Stimulated activated CD4-positive, alpha-beta T cell treated with anti-CD3 and anti-CD28 coated beads, Interleukin-1b, Interleukin-23, amount 100 ng/mL, for 48 hours (primary cell): ENCODE measurements at regions not wholly inside any gene's neighbourhood (a gene's known extent, or its start where the extent isn't known, plus 50 kb on each side); places are given as distances from the start of the nearest gene placed in this dataset.

Experiments used
- DNase-seq: peaks from one replicate; pipeline ENCODE4 v3.0.0-alpha.2; 2020

DNA sequence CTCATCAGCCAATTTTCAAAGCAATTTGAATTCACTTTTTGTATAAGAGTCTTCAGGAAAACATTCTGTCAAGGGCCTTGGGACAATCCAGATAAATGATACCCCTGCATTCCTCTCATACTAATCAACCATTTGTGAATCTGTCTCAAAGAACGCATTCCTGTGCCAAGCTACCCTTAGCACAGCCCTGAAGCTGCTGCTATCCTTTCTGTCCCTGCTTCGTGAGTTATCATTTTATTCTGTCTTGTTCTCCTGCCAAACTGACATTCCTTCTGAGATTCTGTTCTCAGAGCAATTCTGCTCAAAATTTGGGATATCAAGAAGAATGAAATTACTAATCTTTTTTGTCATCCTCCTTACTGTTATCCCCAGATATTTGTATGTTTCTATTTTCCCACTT lies 213.9 kb upstream of the STXBP5 start:
- DNase-seq = no peak

DNA sequence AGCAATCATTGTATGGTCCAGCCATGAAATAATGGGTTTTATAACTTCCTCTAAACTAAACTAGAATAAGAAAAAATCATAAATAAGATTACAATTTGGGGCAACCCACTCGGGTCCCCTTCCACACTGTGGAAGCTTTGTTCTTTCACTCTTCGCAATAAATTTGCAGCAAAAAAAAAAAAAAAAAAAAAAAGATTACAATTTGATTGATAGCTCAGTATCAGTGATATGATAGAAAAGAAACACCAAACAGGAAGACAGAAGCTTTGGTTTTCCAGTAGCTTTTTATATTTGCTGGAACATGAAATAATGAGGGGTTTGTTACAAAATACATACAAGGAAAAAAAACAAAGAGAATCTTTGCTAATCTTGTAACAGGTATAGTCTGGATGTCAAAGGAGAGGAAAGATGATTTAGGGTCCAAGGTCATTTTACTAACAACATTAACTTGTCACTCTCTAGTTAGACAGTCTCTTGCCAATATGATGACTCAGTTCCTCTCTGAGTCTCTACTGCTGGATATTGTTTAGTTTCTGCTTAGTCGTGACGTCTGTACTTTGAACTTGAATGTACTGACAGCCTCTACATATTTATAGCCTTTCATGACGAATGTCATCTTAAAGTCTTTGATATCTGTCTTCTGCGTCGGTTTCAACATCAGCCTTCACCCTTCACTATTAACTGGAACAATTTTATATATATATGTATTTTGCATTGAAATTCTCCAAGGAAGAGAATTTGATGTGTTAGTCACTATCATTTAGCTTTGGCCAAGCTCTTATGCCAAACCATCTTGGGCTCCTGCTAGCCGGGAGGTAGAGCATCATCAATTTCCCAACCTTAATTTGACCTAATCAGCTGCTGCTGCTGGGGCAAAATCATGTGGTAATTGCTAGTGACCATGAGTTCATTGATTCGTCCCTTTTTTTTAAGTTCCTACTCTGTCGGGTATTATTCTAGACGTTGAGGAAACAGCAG lies 213.1 kb upstream of the STXBP5 start:
- DNase-seq = no peak

DNA sequence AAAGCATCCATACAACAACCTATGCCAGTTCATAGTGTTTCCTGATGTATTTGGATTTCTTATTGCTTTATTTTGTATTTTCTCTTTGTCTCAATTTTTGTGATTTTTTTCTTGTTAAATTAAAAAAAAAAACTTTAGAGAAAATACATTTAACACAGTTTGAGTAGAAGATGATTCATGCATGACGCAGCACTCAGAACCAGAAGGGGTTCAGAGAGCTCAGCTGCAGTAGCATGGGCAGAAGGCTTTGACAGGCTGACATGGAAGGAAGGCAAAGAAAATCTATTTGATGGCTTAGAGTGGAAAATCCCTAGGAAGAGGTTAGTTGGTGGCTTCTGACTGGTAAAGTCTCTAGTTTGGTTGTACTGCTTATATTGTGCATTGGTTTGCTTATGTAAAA lies 207.2 kb upstream of the STXBP5 start:
- no peak for DNase-seq

DNA sequence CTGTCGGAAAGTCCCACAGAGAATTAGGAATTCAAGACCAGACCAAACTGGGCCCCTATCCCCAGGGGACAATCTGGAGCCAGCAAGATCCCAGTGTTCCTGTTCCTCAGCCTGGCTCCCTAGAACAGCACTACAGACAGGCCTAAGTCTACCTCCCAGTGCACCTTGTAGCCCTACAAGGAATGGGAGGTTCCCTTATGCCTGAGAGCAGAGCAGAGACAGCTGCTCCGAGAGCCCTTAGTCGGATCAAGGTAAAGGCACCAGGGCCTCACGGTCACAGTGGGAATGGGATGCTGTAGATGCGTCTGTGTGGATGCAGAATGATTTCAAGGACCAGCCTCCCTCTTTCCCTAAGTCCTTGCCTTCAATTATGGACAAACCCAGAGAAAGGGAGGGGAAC lies 204.5 kb upstream of the STXBP5 start:
- DNase-seq = no peak

DNA sequence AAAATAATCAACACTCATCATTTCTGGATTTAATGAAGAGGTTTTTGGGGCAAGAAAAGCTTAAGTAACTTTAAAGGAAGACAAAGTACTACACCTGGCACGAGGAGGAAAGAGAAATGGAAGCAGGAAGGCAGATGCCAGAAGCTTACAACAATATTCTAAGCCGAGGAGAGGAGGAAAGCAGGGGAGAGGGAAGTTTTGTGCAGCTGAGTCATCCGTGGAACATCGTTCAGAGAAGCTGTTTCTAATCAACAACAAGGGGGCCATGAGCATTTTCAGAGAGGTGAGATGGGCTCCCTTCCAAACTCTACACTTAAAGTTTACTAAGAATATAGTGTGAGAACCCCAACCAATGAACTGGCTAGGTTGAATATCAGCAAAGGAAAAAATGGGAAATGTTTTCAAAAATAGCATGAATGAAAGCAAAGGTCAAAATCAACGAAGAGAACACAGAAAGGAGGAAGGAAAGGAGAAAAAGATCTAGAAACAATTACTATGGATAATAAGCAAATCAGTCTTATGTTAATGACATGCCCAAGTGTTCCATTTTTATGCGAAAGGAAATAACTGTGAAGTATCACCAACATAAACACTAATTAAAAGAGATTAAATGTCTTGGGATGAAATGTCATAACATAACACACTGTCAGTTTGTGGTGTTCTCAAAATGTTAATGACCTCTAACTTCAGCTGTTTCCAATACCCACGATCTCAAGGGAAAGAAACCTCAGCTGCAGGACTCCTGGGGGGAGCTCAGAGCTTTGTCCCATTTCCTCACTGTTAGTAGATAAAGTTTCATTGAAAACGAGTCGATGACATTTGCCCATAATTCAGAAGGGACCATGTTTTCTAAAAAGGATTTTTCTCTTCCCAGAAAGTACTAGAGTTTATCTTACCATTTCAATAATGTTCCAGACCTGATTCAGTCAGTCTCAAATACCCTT lies 203.4 kb upstream of the STXBP5 start:
- no peak for DNase-seq

DNA sequence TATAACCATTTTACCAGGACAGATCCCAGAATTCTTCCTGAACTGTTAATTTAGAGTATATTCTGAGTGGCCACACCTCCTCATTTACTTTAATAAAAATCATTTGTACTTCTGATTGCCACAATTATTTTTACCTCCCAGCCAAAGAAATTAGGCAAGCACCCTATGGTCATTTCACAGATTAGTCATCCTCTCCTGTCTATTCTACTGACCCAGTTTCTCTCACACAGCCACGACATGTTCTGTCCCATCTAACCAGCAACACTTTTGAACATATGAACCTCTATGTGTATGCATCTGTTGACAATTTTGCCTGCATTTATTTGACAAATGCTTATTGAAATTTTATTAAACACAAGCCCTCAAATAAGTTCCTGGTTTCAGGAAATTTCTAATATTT lies 202.6 kb upstream of the STXBP5 start:
- no peak for DNase-seq

DNA sequence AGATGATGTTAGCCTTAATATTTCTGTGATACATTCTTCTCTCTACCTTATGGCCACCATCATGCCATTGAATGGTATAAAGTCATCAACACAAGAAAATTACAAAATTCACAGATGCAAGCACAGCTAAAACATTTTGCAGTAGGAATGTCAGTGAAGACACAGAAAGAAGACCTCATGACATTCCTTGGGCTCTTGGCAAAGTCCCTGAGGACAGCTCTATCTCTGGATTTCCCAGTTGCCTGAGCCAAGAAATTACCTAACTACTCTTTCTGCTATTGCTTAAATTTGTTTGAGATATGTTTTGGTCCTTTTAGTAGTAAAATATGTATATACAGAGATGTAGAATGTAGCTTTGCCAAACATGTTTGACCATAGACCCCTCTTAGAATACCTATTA lies 201.0 kb upstream of the STXBP5 start:
- DNase-seq = no peak

DNA sequence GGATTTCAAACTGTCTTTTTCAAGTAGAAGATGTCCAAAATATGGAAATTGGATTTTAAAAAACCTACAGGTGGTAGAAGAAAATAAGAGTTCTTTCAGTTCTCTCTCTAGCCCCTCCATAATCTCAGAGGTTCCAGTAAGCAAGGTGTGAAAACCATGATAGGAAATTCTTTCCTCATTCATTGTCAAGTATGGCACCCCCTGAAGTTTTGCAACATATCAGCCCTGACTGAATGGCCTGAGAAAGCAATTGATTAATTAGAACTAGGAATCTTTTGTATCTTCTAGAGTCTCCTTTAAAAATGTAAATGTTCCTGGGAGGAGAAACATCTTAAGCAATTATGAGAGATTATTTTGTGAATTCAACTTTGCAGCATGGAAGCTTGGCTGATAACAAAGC lies 198.7 kb upstream of the STXBP5 start:
- no peak for DNase-seq

DNA sequence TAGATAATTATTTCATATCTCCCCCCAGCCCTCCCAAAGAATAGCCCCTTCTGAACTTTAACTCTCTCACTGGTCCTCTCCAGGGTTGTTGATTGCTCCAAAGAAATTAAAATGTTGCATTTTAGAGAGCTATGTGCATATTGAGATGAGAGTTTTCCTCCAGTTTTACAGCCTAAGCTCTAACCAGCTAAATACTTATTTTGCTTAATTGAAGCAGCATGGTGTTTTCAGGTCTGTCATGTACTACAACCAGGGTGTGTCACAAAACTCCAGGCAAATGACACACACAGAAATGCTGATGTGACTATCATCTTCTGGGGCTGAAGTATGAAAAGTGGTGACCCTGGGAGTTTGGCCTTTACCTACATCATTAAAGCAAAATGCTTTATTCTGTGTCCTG lies 196.8 kb upstream of the STXBP5 start:
- DNase-seq = no peak

DNA sequence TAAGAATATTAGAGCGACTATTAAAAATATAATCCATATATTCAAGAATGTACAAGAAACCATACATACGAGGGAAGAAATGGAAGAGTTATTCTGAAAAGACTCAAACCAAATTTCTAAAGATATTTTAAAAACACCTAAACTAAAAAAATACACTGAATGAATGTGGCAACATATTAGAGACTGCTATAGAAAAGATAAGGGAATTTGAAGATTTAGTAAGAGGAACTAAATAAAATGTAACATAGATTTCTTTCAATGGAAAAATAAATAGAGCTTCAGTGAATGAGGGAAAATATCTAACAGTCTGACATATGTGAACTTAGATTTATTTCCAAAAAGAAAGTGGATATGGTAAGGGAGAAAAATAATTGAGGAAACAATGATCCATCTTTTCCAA lies 194.9 kb upstream of the STXBP5 start:
- no peak for DNase-seq

DNA sequence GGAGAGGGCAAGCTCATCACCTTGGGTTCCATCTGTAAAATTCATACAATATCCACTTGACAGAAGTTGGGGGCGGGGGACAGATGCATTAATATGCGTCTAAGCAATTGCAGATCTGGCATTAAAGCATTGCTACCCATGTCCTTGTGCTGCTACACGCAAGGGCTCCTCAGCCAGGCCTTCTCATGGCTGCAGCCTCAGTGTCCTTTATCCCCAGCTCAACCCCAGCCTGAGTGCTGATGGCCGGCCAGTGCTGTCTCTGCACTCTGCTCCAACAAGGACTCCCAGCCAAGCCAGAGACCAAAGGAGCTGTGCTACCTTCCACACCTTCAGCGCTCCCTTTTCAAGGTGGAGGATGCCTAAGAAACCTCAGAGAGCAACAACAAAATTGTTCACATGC lies 188.5 kb upstream of the STXBP5 start:
- DNase-seq = no peak

DNA sequence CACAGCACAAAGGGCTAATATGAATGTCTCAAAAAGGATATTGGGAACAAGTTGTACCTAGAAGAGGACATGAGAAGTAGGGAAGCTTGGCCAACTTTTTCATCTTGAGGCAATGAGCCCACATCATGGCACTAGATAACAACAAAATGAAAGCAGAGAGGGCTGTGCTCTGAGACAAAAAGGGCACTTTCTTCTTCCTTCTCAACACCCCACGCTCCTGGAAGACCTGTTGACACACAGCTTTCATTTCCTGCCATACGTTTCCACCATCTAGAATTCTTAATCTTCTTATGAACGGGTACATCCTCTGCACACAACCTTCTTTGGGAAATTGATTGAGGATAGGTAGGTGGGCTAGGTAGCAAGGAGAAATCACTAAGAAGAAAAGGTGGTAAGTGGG lies 187.8 kb upstream of the STXBP5 start:
- DNase-seq = no peak

DNA sequence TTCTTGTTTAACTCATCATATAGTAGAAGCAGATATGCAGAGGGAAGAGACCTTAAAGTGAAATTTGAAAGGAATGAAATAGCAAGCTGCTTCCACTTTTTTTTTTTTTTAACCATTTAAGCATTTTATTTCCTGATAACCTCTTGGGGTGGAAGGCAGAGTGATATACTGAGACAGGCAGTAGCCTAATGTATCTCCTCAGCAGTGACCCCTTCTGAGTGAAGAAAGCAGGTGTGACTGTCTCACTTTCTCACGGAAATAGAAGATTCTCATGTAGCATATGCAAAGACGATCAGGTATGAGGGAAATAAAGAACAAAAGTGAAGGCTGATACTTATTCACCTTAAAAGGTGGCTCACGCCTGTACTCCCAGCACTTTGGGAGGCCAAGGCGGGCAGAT lies 187.1 kb upstream of the STXBP5 start:
- DNase-seq = no peak

DNA sequence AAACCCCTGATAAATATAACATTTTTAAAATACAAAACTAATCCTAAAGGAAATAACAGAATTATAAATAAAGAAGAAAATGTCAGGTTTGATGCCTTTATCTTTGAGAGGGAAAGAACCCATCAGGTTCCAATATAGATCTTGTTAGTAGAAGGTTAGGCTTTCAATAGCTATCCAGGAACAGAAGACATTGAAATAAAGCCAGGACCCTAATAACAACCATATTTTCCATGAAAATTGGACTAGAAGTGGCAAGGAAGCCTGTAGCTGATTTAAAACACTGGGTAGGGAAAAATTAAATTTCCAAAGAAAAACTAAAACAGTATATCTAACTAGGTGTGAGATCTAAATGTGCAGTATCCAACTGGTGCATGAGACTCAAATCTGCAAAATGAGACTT lies 185.2 kb upstream of the STXBP5 start:
- no peak for DNase-seq

DNA sequence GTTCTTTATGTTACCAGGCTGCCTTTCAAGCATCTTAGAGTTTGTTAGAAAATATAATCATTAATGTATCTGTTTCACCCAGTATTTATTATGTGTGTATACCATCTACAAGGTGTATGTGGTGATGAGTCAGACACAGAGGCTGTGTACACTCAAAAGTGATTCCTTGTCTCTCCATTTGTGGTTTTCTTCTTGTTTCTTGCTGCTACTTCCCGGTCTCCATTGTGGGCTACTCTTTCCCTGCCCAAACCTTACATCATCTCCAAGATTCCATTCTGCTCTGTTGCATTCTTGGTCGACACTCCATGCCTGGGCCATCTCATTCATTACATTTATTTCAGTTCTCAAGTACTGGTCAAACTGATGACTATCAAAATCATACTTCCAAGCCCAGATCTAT lies 182.2 kb upstream of the STXBP5 start:
- DNase-seq = no peak

DNA sequence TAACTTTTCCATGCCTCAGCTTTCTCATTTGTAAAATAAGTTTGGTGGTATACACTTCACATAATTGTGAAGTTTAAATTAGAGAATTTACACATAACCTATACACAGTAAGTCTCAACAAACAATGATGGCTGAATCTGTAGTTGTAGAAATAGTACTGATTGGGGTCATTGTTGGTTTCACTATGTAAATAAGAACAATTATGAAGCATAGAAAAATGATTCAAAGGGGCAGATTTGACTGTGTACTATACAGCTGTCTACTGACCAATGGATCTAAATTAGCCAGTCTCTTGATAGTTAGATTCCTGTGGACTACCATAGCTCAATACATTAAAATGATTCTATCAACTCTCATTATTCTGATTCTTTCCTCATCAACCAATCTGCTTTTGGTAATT lies 181.1 kb upstream of the STXBP5 start:
- no peak for DNase-seq

DNA sequence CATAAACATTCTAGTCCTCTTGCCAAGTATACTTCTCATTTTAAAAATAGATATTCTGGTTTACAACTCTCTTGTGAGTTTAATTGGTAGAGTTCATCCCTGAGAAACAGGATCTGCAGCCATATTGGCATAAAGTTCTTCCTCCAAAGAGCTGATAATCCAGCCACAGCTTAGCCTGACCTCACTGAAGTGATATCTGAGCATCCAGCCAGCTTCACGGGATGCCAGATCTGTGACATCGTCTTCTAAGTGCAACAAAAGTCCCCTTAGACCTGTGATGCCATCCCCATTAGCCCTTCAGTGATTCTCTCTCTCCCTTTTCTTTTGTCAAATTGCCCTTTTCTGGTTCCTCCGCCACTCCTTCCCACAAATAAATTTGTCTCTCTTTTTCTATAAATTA lies 180.6 kb upstream of the STXBP5 start:
- no peak for DNase-seq

DNA sequence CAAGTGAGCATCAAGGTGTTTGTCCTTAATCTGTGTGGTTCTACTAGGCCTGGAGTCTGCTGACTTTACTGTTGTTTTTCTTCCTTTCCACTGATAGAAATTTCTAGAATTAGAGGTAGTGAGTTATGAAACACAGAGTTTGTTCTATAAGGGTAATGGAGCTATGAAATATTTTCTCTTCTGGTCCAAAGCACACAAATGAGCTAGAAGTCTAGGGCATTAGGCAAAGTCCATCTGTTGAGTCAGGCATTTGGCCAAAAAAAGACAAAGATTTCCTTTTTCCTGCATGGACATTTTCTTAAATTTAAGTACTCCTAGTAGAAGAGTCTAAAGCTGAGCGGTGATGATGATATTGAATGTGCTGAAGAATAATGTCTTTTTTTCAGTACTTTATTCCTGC lies 174.3 kb upstream of the STXBP5 start:
- DNase-seq = no peak

DNA sequence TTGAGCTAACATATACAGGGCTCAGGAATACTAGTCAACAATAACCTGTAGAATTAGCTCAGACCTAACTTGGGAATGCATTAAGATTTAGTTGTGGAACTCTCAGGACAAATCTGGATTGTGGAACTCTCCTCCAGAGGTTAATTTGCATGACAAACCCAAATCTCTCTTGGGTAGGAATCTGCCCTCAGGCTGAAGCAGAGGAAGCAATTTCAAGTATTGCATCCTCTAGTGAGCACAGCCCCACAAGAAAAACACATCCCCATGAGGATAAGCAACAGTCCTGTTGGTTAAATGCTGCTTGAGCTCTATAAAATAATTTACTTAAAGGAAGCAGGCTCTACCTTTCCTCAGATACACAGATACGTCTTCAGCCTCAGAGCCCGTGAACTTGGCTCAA lies 170.9 kb upstream of the STXBP5 start:
- DNase-seq = no peak

DNA sequence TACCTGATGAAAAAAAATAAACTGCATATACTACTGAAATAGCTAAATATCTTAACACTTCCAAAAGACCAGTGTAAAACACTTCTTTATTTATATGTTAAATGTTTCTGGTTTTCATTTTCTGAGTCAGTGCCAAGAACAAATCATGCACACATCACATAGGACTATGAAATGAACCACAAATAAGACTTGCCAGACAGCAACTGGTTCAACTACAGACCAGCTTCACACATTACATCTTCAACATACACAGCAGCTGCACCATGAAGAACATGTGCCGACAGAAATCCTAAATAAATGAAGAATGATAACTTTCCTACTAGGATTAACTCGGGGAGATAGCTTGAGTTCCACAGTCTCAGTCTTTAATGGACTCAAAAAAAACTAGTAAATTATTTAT lies 168.3 kb upstream of the STXBP5 start:
- no peak for DNase-seq

DNA sequence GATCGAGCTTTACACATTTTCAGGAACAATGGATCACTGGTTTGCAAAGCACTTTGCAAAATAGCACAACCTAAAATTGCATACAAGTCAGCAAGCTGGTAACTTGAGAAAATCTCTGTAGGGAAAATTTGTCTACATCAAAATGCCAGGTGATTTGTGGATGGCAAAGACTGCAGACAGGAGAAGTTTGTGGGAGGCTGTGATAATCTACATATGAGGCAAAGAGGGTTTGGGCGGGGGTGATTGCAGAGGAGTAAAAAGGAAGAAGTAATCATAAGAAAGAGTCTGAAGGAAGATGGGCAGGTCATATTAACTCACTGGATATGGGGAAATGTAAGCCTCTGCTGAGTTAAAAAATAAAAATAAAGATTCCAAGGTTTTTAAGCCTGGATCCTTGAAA lies 166.3 kb upstream of the STXBP5 start:
- no peak for DNase-seq

DNA sequence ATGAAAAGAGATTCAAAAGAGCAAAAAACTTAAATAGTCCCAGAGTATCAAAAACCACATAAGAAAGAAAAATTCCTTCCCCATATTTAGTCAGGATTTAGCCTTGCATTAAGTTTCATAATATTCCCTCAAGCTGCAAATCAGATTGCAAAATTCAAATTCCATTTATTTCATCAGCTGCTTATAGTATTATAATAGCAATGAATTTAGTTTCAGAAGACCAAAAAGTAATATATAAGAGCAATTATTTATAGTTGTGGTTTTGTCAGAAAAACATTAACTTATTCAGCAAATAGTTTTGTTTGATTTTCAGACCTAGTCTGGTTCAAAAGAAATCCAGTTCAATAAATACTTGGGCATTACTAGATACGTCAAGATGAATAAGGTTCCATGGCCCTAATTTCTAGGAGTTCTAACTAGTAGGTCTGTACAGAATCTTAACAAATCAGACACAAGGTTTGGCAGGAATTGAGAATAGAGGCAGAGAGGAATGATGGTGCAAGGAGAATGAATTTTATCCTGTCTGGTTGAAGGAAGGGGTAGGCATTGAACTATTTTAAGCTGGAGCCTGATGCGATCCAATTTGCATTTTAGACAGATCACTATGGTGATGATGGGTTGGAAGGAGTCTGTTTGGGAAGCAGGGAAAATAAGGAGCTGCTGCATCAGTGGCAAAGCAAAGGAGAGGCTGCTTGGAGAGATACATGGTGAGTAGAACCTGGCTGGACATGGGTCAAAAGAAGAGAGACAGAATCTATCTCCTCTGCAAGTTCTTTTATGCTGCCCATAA lies 163.9 kb upstream of the STXBP5 start:
- no peak for DNase-seq

DNA sequence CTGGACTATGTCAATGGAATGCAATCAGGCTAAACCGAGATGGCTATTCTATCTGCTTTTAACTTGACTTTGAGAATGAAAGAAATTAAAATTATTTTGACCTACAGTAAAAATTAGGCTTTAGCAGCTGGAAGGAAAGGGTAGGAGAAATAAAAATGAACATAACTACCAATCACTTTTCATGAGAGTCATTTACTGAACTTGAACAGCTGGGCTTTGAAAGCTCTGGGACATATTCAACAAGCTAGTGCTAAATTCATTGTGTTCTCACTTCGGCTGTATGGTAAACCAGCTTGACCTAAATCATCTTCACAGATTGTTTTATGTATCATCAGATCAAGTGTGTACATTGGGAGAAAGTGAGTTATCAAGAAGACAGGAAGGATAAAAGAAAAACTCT lies 161.5 kb upstream of the STXBP5 start:
- DNase-seq = no peak
